PC-3 (cell line): ENCODE measurements at regions not wholly inside any gene's neighbourhood (a gene's known extent, or its start where the extent isn't known, plus 50 kb on each side); places are given as distances from the start of the nearest gene placed in this dataset.

Experiments
- ATAC-seq: fragments of 200-7000 bp; cut with Tn5 transposase; 2 replicates; pipeline ENCODE4 v1.9.1; 2020; ENCODE audit warnings: mild to moderate bottlenecking, moderate library complexity
- BruUV-seq: library from RNA; stranded (reverse); fragments of 400-500 nt; replicated peaks from 2 replicates; lab custom pipeline; 2021; lab: Mats Ljungman, UMichigan
- CTCF ChIA-PET: fragments of 300-600 bp; sonication (Branson Sonifier 250); formaldehyde crosslinking; loops from one replicate; lab custom pipeline; 2022; ENCODE audit warnings: antibody characterized with exemption; lab: Charles Lee
- POLR2A ChIA-PET: fragments of 300-600 bp; sonication (Branson Sonifier 250); formaldehyde crosslinking; loops from one replicate; lab custom pipeline; 2022; ENCODE audit warnings: antibody characterized with exemption; ENCODE audit not compliant: unreplicated experiment; lab: Charles Lee
- DNase-seq: peaks from one replicate; pipeline ENCODE4 v3.0.0-alpha.2; 2015
- H2AFZ ChIP-seq: fragments of 300-600 bp; sonication (generic); 2 replicates; pipeline ENCODE4 v1.6.0; 2016; ENCODE audit warnings: antibody characterized with exemption, low read length
- H3F3A ChIP-seq: fragments of 300-600 bp; sonication (generic); one replicate; pipeline ENCODE4 v1.6.0; 2017; ENCODE audit warnings: antibody characterized with exemption, low read length, control low read depth, mild to moderate bottlenecking; ENCODE audit not compliant: unreplicated experiment
- H3K27ac ChIP-seq: fragments of 300-600 bp; sonication (generic); 2 replicates; pipeline ENCODE4 v1.5.1; 2016; ENCODE audit warnings: mild to moderate bottlenecking, low read length
- H3K27me3 ChIP-seq: fragments of 300-600 bp; sonication (generic); 2 replicates; pipeline ENCODE4 v1.6.1; 2016; ENCODE audit warnings: low read length, mixed read lengths
- H3K36me3 ChIP-seq: fragments of 300-600 bp; sonication (generic); 2 replicates; pipeline ENCODE4 v1.6.1; 2016; ENCODE audit warnings: low read depth, mixed run types, low read length, mixed read lengths
- H3K4me1 ChIP-seq: fragments of 300-600 bp; sonication (generic); 2 replicates; pipeline ENCODE4 v1.5.1; 2016; ENCODE audit warnings: low read length; ENCODE audit not compliant: insufficient read depth
- H3K4me2 ChIP-seq: fragments of 300-600 bp; sonication (generic); 2 replicates; pipeline ENCODE4 v1.6.0; 2016; ENCODE audit warnings: low read length
- H3K4me3 ChIP-seq: fragments of 300-600 bp; sonication (generic); 2 replicates; pipeline ENCODE4 v1.5.1; 2016; ENCODE audit warnings: mild to moderate bottlenecking, low read length, mixed read lengths
- H3K79me2 ChIP-seq: fragments of 300-600 bp; sonication (generic); 2 replicates; pipeline ENCODE4 v1.6.1; 2017; ENCODE audit warnings: low read length, mixed read lengths
- H3K9ac ChIP-seq: fragments of 300-600 bp; sonication (generic); 2 replicates; pipeline ENCODE4 v1.6.0; 2016; ENCODE audit warnings: mild to moderate bottlenecking, low read length
- H3K9me2 ChIP-seq: fragments of 300-600 bp; sonication (generic); replicated peaks from 2 replicates; pipeline ENCODE4 v1.6.1; 2016; ENCODE audit warnings: mixed run types, low read length, mixed read lengths
- H3K9me3 ChIP-seq: fragments of 300-600 bp; sonication (generic); 2 replicates; pipeline ENCODE4 v1.6.1; 2016; ENCODE audit warnings: low read length, mixed read lengths
- H4K20me1 ChIP-seq: fragments of 300-600 bp; sonication (generic); 2 replicates; pipeline ENCODE4 v1.6.1; 2016; ENCODE audit warnings: low read length, mixed read lengths
- CTCF ChIP-seq: fragments of 300-600 bp; sonication (generic); conservative IDR thresholded peaks from 2 replicates; pipeline ENCODE4 v1.5.1; 2017; ENCODE audit warnings: antibody characterized with exemption, low read depth, mild to moderate bottlenecking, low read length
- EZH2 ChIP-seq: fragments of 300-600 bp; sonication (generic); IDR thresholded peaks from one replicate; pipeline ENCODE4 v1.6.1; 2017; ENCODE audit warnings: antibody characterized with exemption, mild to moderate bottlenecking, low read length; ENCODE audit not compliant: unreplicated experiment
- EZH2phosphoT487 ChIP-seq: fragments of 300-600 bp; sonication (generic); IDR thresholded peaks from 2 replicates; pipeline ENCODE4 v1.6.1; 2018; ENCODE audit warnings: mild to moderate bottlenecking, antibody characterized with exemption, low read length, borderline replicate concordance
- intact Hi-C: fragments of 100-400 bp; cut with micrococcal nuclease; formaldehyde crosslinking; loops from 2 replicates; pipeline ENCODE4 v1.9.0; 2023

- no peak overlapping the region for H3K4me2 ChIP-seq
- intact Hi-C loops: no loop called here
- H3K4me1 ChIP-seq: no peaks in the 10 kb centered on the region
- no peak overlapping the region for H3K27ac ChIP-seq
- ATAC-seq (no peak), DNase-seq (no peak)
- no TSS peak for BruUV-seq
- H3K9me2 ChIP-seq: no peaks in the 10 kb centered on the region
- H3K36me3 ChIP-seq: no peaks in the 10 kb centered on the region
- no peaks in the 10 kb centered on the region for H3K9me3 ChIP-seq
- H3K4me3 ChIP-seq: no peak overlapping the region
- H2AFZ ChIP-seq: no peak overlapping the region
- H4K20me1 ChIP-seq: no peaks in the 10 kb centered on the region
- H3K9ac ChIP-seq: no peak overlapping the region
- H3K27me3 ChIP-seq: peaks cover 34% of the 10 kb centered on the region
- ChIA-PET CTCF (no interaction called here), POLR2A (no interaction called here)
- H3K79me2 ChIP-seq: no peaks in the 10 kb centered on the region
- TF ChIP-seq CTCF (no peak), EZH2 (no peak), EZH2phosphoT487 (no peak)
- H3F3A ChIP-seq: no peaks in the 10 kb centered on the region
These were observed 377.4 kb downstream of the BCL11B start for GRCh38 chr14:98894600-98894999.

GRCh38 chr14:98896449-98896848, 375.5 kb downstream of the BCL11B start:
- Histone ChIP-seq H3K27me3 (peaks cover 24% of the 10 kb centered on the region), H3K36me3 (no peaks in the 10 kb centered on the region), H3K9me3 (no peaks in the 10 kb centered on the region), H3K9me2 (no peaks in the 10 kb centered on the region), H3K4me1 (no peaks in the 10 kb centered on the region), H3K27ac (no peak overlapping the region), H3F3A (no peaks in the 10 kb centered on the region), H3K4me2 (no peak overlapping the region), H3K9ac (no peak overlapping the region), H3K4me3 (no peak overlapping the region), H2AFZ (no peak overlapping the region), H3K79me2 (no peaks in the 10 kb centered on the region), H4K20me1 (no peaks in the 10 kb centered on the region)
- ATAC-seq (no peak), DNase-seq (no peak)
- ChIA-PET POLR2A (no interaction called here), CTCF (no interaction called here)
- intact Hi-C loops: no loop called here
- TF ChIP-seq EZH2: no peak
- TF ChIP-seq CTCF: no peak
- TF ChIP-seq EZH2phosphoT487: no peak
- BruUV-seq: no TSS peak

- Histone ChIP-seq H3K9me3 (no peaks in the 10 kb centered on the region), H3K4me2 (no peak overlapping the region), H3K9me2 (no peaks in the 10 kb centered on the region), H3F3A (no peaks in the 10 kb centered on the region), H3K27me3 (peaks cover 22% of the 10 kb centered on the region), H3K9ac (no peak overlapping the region), H3K4me3 (no peak overlapping the region), H3K27ac (no peak overlapping the region), H3K36me3 (no peaks in the 10 kb centered on the region), H2AFZ (no peak overlapping the region), H3K79me2 (no peaks in the 10 kb centered on the region), H3K4me1 (no peaks in the 10 kb centered on the region), H4K20me1 (no peaks in the 10 kb centered on the region)
- no TSS peak for BruUV-seq
- CTCF ChIA-PET: no interaction called here
- TF ChIP-seq EZH2phosphoT487: no peak
- TF ChIP-seq CTCF: no peak
- TF ChIP-seq EZH2: no peak
- ATAC-seq: no peak
- POLR2A ChIA-PET: no interaction called here
- DNase-seq: no peak
- intact Hi-C loops: no loop called here
These were observed 374.2 kb downstream of the BCL11B start for GRCh38 chr14:98897605-98898309.
